SK-N-SH (cell line): ENCODE measurements at regions not wholly inside any gene's neighbourhood (a gene's known extent, or its start where the extent isn't known, plus 50 kb on each side); places are given as distances from the start of the nearest gene placed in this dataset.
A peak's percentile ranks its signal among the peaks of the same experiment; 100 is the strongest.

Source experiments
- CTCF ChIA-PET: fragments of 300-600, 350-600 bp; formaldehyde crosslinking; extraction: SDS; loops from one replicate; lab custom pipeline; 2021; lab: Yijun Ruan, JAX
- POLR2A ChIA-PET: fragments of 350-600 bp; sonication (Branson Sonifier 250); formaldehyde crosslinking; extraction: SDS; loops from one replicate; lab custom pipeline; 2020; ENCODE audit warnings: antibody characterized with exemption, inconsistent platforms; lab: Yijun Ruan, JAX
- DNase-seq: peaks from one replicate; pipeline ENCODE4 v3.0.0; 2012
- H2AFZ ChIP-seq: fragments of 200-600 bp; sonication (generic); 2 replicates; pipeline ENCODE4 v1.8.1; 2016; ENCODE audit warnings: antibody characterized with exemption, mild to moderate bottlenecking, low read depth
- H3F3A ChIP-seq: fragments of 200-600 bp; sonication (generic); replicated peaks from 2 replicates; pipeline ENCODE3; 2016; ENCODE audit warnings: antibody characterized with exemption, mild to moderate bottlenecking; ENCODE audit not compliant: insufficient read depth
- H3K27ac ChIP-seq, 2 experiments: fragments of 200-500 bp in 1 of 2; fragments of 200-600 bp in 1 of 2; sonication (Bioruptor generic) in 1 of 2; sonication (generic), shearing (Covaris generic) in 1 of 2; 2 replicates each; pipeline versions ENCODE4 v1.5.1 to v1.6.1; 2014 to 2016; ENCODE audit warnings: low read depth in 2 of 2, inconsistent platforms in 1 of 2, low read length in 1 of 2, mild to moderate bottlenecking in 1 of 2, mixed read lengths in 1 of 2
- H3K27me3 ChIP-seq: fragments of 200-600 bp; sonication (generic), shearing (Covaris generic); 2 replicates; pipeline ENCODE4 v1.6.1; 2016; ENCODE audit warnings: mixed run types; ENCODE audit not compliant: insufficient read depth
- H3K36me3 ChIP-seq, 2 experiments: fragments of 200-500 bp in 1 of 2; fragments of 200-600 bp in 1 of 2; sonication (Bioruptor generic) in 1 of 2; sonication (generic) in 1 of 2; replicated peaks in 1 of 2; 2 replicates each; pipeline versions ENCODE3 to v1.5.1; 2014 to 2016; ENCODE audit warnings: low read length in 1 of 2, mild to moderate bottlenecking in 1 of 2; ENCODE audit not compliant: insufficient read depth in 2 of 2, control insufficient read depth in 1 of 2
- H3K4me1 ChIP-seq, 2 experiments: fragments of 200-500 bp in 1 of 2; fragments of 200-600 bp in 1 of 2; sonication (Bioruptor generic) in 1 of 2; sonication (generic), shearing (Covaris generic) in 1 of 2; 2 replicates each; pipeline versions ENCODE4 v1.5.1 to v1.6.1; 2014 to 2016; ENCODE audit warnings: low read depth in 1 of 2, low read length in 1 of 2, mixed run types in 1 of 2; ENCODE audit not compliant: insufficient read depth in 2 of 2, control insufficient read depth in 1 of 2
- H3K4me2 ChIP-seq: fragments of 200-600 bp; sonication (generic), shearing (Covaris generic); 2 replicates; pipeline ENCODE4 v1.6.1; 2017; ENCODE audit warnings: mixed run types
- H3K4me3 ChIP-seq, 2 experiments: fragments of 200-500 bp in 1 of 2; fragments of 200-600 bp in 1 of 2; sonication (Bioruptor generic) in 1 of 2; sonication (generic), shearing (Covaris generic) in 1 of 2; 2 replicates each; pipeline versions ENCODE4 v1.5.1 to v1.8.1; 2014 to 2016; ENCODE audit warnings: low read depth in 2 of 2, inconsistent platforms in 1 of 2, low read length in 1 of 2, mild to moderate bottlenecking in 1 of 2, mixed read lengths in 1 of 2, moderate library complexity in 1 of 2
- H3K79me2 ChIP-seq: fragments of 200-600 bp; sonication (generic); 2 replicates; pipeline ENCODE4 v1.8.1; 2017; ENCODE audit warnings: mild to moderate bottlenecking; ENCODE audit not compliant: insufficient read depth
- H3K9ac ChIP-seq: fragments of 200-600 bp; sonication (generic); 2 replicates; pipeline ENCODE4 v1.6.1; 2017; ENCODE audit warnings: mixed run types
- H3K9me2 ChIP-seq: fragments of 200-600 bp; sonication (generic); 2 replicates; pipeline ENCODE4 v1.6.1; 2017; ENCODE audit warnings: mixed run types
- H3K9me3 ChIP-seq: fragments of 200-600 bp; sonication (generic); 2 replicates; pipeline ENCODE4 v1.6.1; 2017; ENCODE audit warnings: mixed run types, mild to moderate bottlenecking, moderate library complexity
- H4K20me1 ChIP-seq: fragments of 200-600 bp; sonication (generic); 2 replicates; pipeline ENCODE4 v1.6.1; 2017; ENCODE audit warnings: mild to moderate bottlenecking, mixed run types; ENCODE audit not compliant: insufficient read depth
- EZH2phosphoT487 ChIP-seq: fragments of 200-600 bp; sonication (generic); IDR thresholded peaks from 2 replicates; pipeline ENCODE4 v1.6.1; 2017; ENCODE audit warnings: low read depth, mixed run types, mild to moderate bottlenecking, antibody characterized with exemption, moderate library complexity, borderline replicate concordance
- FOXM1 ChIP-seq: IDR thresholded peaks from 2 replicates; pipeline ENCODE4 v1.4.0; 2012; ENCODE audit warnings: low read depth, mild to moderate bottlenecking
- GABPA ChIP-seq: IDR thresholded peaks from 2 replicates; pipeline ENCODE4 v1.4.0; 2012; ENCODE audit warnings: low read depth, mild to moderate bottlenecking
- IRF3 ChIP-seq: fragments of 150-350 bp; IDR thresholded peaks from 2 replicates; pipeline ENCODE4 v1.6.1; 2016; ENCODE audit warnings: mild to moderate bottlenecking, low read depth, low read length
- MAX ChIP-seq: IDR thresholded peaks from 2 replicates; pipeline ENCODE4 v1.4.0; 2012; ENCODE audit warnings: low read depth
- MEF2A ChIP-seq: IDR thresholded peaks from 2 replicates; pipeline ENCODE4 v1.4.0; 2012; ENCODE audit warnings: low read depth, borderline replicate concordance
- NFIC ChIP-seq: IDR thresholded peaks from 2 replicates; pipeline ENCODE4 v1.4.0; 2012; ENCODE audit warnings: borderline replicate concordance
- NRF1 ChIP-seq: IDR thresholded peaks from 2 replicates; pipeline ENCODE4 v1.6.1; 2012; ENCODE audit warnings: low read depth, mild to moderate bottlenecking, low read length
- RAD21 ChIP-seq: IDR thresholded peaks from 2 replicates; pipeline ENCODE4 v1.6.1; 2012; ENCODE audit warnings: mild to moderate bottlenecking, low read length
- RCOR1 ChIP-seq: fragments of 150-350 bp; IDR thresholded peaks from 2 replicates; pipeline ENCODE4 v1.6.1; 2017; ENCODE audit warnings: antibody characterized with exemption, low read length
- RXRA ChIP-seq: IDR thresholded peaks from 2 replicates; pipeline ENCODE4 v1.4.0; 2012; ENCODE audit warnings: low read depth, mild to moderate bottlenecking, borderline replicate concordance
- SIN3A ChIP-seq: IDR thresholded peaks from 2 replicates; pipeline ENCODE4 v1.6.1; 2012; ENCODE audit warnings: low read depth, mild to moderate bottlenecking, low read length, moderate library complexity, borderline replicate concordance
- TCF12 ChIP-seq: IDR thresholded peaks from 2 replicates; pipeline ENCODE4 v1.4.0; 2012
- YY1 ChIP-seq: IDR thresholded peaks from 2 replicates; pipeline ENCODE4 v1.4.0; 2012; ENCODE audit warnings: low read depth, mild to moderate bottlenecking
- WGBS: methylation state at CpG from one replicate; pipeline ENCODE4 v1.1.6; 2017; ENCODE audit warnings: low lambda C conversion rate; 5-methylcytosine and 5-hydroxymethylcytosine counted together
- TF ChIP-seq, protein P1 (sequence below): fragments of 200-600 bp; sonication (generic); IDR thresholded peaks from 2 replicates; pipeline ENCODE4 v1.6.1; 2017; ENCODE audit warnings: antibody characterized with exemption, mild to moderate bottlenecking, moderate library complexity
- TF ChIP-seq, protein P2 (sequence below): IDR thresholded peaks from 2 replicates; pipeline ENCODE4 v1.6.1; 2012; ENCODE audit warnings: mild to moderate bottlenecking, low read depth, low read length, moderate library complexity

GRCh38 chr1:36542962-36543515 is 60.3 kb upstream of the CSF3R start:
- no peak overlapping the region; a peak in 1 of 4 replicates for H3K4me3 ChIP-seq
- TF ChIP-seq RCOR1, result no peak
- TF ChIP-seq, protein P1, sequence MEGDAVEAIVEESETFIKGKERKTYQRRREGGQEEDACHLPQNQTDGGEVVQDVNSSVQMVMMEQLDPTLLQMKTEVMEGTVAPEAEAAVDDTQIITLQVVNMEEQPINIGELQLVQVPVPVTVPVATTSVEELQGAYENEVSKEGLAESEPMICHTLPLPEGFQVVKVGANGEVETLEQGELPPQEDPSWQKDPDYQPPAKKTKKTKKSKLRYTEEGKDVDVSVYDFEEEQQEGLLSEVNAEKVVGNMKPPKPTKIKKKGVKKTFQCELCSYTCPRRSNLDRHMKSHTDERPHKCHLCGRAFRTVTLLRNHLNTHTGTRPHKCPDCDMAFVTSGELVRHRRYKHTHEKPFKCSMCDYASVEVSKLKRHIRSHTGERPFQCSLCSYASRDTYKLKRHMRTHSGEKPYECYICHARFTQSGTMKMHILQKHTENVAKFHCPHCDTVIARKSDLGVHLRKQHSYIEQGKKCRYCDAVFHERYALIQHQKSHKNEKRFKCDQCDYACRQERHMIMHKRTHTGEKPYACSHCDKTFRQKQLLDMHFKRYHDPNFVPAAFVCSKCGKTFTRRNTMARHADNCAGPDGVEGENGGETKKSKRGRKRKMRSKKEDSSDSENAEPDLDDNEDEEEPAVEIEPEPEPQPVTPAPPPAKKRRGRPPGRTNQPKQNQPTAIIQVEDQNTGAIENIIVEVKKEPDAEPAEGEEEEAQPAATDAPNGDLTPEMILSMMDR, result 0 out of 2 replicates have a peak, but pooled peaks have one; percentile 22
- no peaks in the 10 kb centered on the region; a peak in 1 of 4 replicates for H3K4me1 ChIP-seq
- ChIA-PET CTCF (interaction anchor here (1.0 to 4.7 kb wide), 9 partner anchors 9 to 564 kb away, joined by 3 to 23 read pairs (median 4); no protein-coding TSS in a partner anchor), POLR2A (no interaction called here)
- no peak overlapping the region for H3K4me2 ChIP-seq
- no peak overlapping the region for H2AFZ ChIP-seq
- no peaks in the 10 kb centered on the region for H3K9me3 ChIP-seq
- H3K79me2 ChIP-seq, result no peaks in the 10 kb centered on the region
- H3K9ac ChIP-seq, result no peak overlapping the region
- 41% methylated on average over 5 of the region's 6 CpGs for WGBS
- H3K27ac ChIP-seq, result no peak overlapping the region
- H3K27me3 ChIP-seq, result no peaks in the 10 kb centered on the region; the same call in 1 of the 2 replicates
- H3F3A ChIP-seq, result peaks cover 3% of the 10 kb centered on the region
- H4K20me1 ChIP-seq, result no peaks in the 10 kb centered on the region
- no peaks in the 10 kb centered on the region for H3K36me3 ChIP-seq
- no peaks in the 10 kb centered on the region for H3K9me2 ChIP-seq
- DNase-seq, result peak; percentile 44

DNA sequence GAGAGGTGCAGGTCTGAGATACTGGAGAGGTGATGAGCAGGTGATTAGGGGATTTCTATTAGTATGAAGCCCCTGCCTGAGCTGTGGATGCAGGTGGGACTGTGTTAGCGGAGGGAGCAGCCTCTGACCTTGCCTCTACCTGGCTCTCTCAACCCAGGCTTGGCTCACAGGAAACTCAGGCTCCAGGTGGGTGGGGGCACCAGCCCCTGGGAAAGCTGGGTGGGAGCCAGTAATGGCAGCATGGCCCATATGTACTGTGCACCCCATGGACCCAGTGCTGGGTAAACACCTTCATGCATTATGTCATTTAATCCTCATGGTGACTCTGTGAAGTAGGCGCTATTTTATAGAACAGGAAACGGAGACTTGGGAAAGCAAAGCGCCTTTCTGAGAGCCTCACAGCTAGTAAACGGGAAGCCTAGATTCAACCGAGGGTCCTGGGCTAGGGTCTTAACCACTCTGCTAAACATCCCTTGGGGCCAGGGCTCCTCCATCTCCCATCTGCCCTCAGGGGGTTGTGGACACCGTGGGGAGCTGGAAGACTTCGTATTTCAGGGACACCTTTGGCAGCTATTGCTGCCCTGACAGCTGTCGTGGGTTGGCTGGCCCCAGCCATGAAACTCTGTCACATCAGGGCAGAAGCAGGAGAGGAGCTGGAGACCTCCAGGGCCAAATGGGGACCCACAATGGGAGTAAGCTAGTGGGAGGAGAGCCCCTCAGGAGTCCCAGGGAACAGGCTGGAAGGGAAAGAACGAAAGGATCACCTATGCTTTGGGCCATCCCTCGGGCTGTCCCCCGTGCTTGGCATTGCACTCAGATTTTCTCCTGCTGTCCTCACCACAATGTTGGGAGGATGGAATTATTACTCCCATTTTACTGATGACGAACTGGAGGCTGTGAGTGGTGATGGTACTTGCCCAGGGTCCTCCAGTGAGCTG is 59.6 kb upstream of the CSF3R start:
- no peak overlapping the region for H3K9ac ChIP-seq
- no peaks in the 10 kb centered on the region for H3K9me2 ChIP-seq
- DNase-seq, result no peak
- no peaks in the 10 kb centered on the region for H3K36me3 ChIP-seq
- H3K9me3 ChIP-seq, result no peaks in the 10 kb centered on the region
- no peak overlapping the region for H3K4me2 ChIP-seq
- H3F3A ChIP-seq, result peaks cover 3% of the 10 kb centered on the region
- H2AFZ ChIP-seq, result no peak overlapping the region
- H4K20me1 ChIP-seq, result no peaks in the 10 kb centered on the region
- POLR2A ChIA-PET, result no interaction called here
- no peaks in the 10 kb centered on the region for H3K79me2 ChIP-seq
- H3K4me3 ChIP-seq, result no peak overlapping the region; a peak in 1 of 4 replicates
- no peaks in the 10 kb centered on the region for H3K27me3 ChIP-seq
- H3K27ac ChIP-seq, result no peak overlapping the region
- H3K4me1 ChIP-seq, result no peaks in the 10 kb centered on the region; a peak in 1 of 4 replicates
- 32% methylated on average over 10 of the region's 13 CpGs for WGBS
- CTCF ChIA-PET, result interaction anchor here (1.0 to 4.7 kb wide), 8 partner anchors 9 to 564 kb away, joined by 3 to 23 read pairs (median 6); no protein-coding TSS in a partner anchor
- TF ChIP-seq TCF12, result no peak
- TF ChIP-seq MAX, result no peak
- no peak for TF ChIP-seq IRF3
- TF ChIP-seq NRF1, result no peak
- no peak for TF ChIP-seq GABPA
- TF ChIP-seq EZH2phosphoT487, result no peak
- no peak for TF ChIP-seq MEF2A
- TF ChIP-seq YY1, result no peak
- TF ChIP-seq, protein P1, result no peak
- TF ChIP-seq SIN3A, result no peak
- TF ChIP-seq, protein P2, sequence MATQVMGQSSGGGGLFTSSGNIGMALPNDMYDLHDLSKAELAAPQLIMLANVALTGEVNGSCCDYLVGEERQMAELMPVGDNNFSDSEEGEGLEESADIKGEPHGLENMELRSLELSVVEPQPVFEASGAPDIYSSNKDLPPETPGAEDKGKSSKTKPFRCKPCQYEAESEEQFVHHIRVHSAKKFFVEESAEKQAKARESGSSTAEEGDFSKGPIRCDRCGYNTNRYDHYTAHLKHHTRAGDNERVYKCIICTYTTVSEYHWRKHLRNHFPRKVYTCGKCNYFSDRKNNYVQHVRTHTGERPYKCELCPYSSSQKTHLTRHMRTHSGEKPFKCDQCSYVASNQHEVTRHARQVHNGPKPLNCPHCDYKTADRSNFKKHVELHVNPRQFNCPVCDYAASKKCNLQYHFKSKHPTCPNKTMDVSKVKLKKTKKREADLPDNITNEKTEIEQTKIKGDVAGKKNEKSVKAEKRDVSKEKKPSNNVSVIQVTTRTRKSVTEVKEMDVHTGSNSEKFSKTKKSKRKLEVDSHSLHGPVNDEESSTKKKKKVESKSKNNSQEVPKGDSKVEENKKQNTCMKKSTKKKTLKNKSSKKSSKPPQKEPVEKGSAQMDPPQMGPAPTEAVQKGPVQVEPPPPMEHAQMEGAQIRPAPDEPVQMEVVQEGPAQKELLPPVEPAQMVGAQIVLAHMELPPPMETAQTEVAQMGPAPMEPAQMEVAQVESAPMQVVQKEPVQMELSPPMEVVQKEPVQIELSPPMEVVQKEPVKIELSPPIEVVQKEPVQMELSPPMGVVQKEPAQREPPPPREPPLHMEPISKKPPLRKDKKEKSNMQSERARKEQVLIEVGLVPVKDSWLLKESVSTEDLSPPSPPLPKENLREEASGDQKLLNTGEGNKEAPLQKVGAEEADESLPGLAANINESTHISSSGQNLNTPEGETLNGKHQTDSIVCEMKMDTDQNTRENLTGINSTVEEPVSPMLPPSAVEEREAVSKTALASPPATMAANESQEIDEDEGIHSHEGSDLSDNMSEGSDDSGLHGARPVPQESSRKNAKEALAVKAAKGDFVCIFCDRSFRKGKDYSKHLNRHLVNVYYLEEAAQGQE, result no peak
- TF ChIP-seq FOXM1, result no peak
- no peak for TF ChIP-seq NFIC
- no peak for TF ChIP-seq RXRA
- TF ChIP-seq RAD21, result no peak
